MM.1S (cell line): ENCODE measurements at regions not wholly inside any gene's neighbourhood (a gene's known extent, or its start where the extent isn't known, plus 50 kb on each side); places are given as distances from the start of the nearest gene placed in this dataset.

Experiments used
- CTCF ChIP-seq: fragments of 300-600 bp; sonication (generic); IDR thresholded peaks from 2 replicates; pipeline ENCODE4 v1.5.1; 2016; ENCODE audit warnings: antibody characterized with exemption, low read length, mixed read lengths
- EZH2phosphoT487 ChIP-seq: fragments of 300-600 bp; sonication (generic); IDR thresholded peaks from 2 replicates; pipeline ENCODE4 v1.6.1; 2018; ENCODE audit warnings: antibody characterized with exemption, low read length

DNA sequence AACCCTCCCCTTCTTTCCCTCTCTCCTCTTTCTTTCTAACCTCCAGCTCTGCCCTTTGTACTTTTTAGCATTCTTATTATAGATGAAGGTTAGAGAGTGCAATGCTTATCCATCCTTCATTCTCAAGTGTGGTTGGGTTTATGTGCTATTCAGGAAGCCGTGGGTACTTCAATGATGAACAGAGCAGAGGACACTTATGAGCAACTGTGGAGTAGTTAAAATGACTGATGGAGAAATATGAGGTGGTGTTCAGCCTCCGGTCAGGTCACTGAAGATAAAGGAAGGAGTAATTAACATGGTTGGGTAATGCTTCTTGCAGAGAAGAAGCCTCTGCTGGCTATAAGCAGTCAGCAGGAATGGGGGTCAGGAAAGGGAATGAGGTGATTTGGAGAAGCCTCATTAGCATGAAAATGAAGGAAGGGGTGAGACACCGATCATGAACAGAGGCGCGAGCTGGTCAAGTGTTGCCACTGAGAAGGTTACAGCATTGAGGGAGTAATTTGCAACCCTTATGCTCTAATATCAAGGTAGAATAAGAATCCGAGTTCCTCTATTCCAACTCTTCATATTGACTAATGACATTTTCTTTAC lies 174.7 kb downstream of the LPIN1 start:
- TF ChIP-seq EZH2phosphoT487 (no peak), CTCF (no peak)
